HL-60 (cell line): ENCODE measurements at regions not wholly inside any gene's neighbourhood (a gene's known extent, or its start where the extent isn't known, plus 50 kb on each side); places are given as distances from the start of the nearest gene placed in this dataset.

Experiments
- CTCF ChIP-seq: IDR thresholded peaks from one replicate; pipeline ENCODE4 v1.5.1; 2011; ENCODE audit warnings: low read length, control low read depth, inconsistent platforms; ENCODE audit not compliant: insufficient read depth
- REST ChIP-seq: IDR thresholded peaks from 2 replicates; pipeline ENCODE4 v1.6.1; 2012; ENCODE audit warnings: low read depth; ENCODE audit not compliant: insufficient replicate concordance

GRCh38 chr1:112061056-112061455 is 71.6 kb upstream of the KCND3 start:
- TF ChIP-seq CTCF = no peak
- TF ChIP-seq REST = no peak
